Activated naive CD4-positive, alpha-beta T cell treated with anti-CD3 and anti-CD28 coated beads, Interleukin-2, amount 10 ng/mL, durations not matched to agents 7 days and 5 days (primary cell): ENCODE measurements at regions not wholly inside any gene's neighbourhood (a gene's known extent, or its start where the extent isn't known, plus 50 kb on each side); places are given as distances from the start of the nearest gene placed in this dataset.
A peak's percentile ranks its signal among the peaks of the same experiment; 100 is the strongest.

Experiments
- CTCF ChIA-PET: fragments of 350-600 bp; sonication (Branson Sonifier 250); formaldehyde crosslinking; loops from one replicate; lab custom pipeline; 2021; ENCODE audit warnings: antibody characterized with exemption; lab: Charles Lee
- DNase-seq: peaks from one replicate; pipeline ENCODE4 v3.0.0-alpha.2; 2020
- H3K27ac Mint-ChIP-seq: one replicate; pipeline ENCODE4 v1.8.0; 2021; ENCODE audit warnings: mild to moderate bottlenecking, moderate library complexity, mixed read lengths
- H3K27me3 Mint-ChIP-seq: one replicate; pipeline ENCODE4 v1.8.0; 2021; ENCODE audit warnings: mild to moderate bottlenecking, mixed read lengths
- H3K36me3 Mint-ChIP-seq: one replicate; pipeline ENCODE4 v1.8.0; 2021; ENCODE audit warnings: mixed read lengths
- H3K4me1 Mint-ChIP-seq: one replicate; pipeline ENCODE4 v1.8.0; 2021; ENCODE audit warnings: mixed read lengths
- H3K4me3 Mint-ChIP-seq: one replicate; pipeline ENCODE4 v1.8.0; 2021; ENCODE audit warnings: mild to moderate bottlenecking, moderate library complexity, mixed read lengths
- H3K9me3 Mint-ChIP-seq: one replicate; pipeline ENCODE4 v1.8.0; 2021; ENCODE audit warnings: mixed read lengths

GRCh38 chr18:37779220-37779619, 213.6 kb upstream of the CELF4 start:
- H3K9me3 Mint-ChIP-seq = no peaks in the 10 kb centered on the region
- no peaks in the 10 kb centered on the region for H3K27me3 Mint-ChIP-seq
- DNase-seq = no peak
- H3K4me1 Mint-ChIP-seq = no peaks in the 10 kb centered on the region
- CTCF ChIA-PET = interaction anchor here (0.8 to 1.2 kb wide), 2 partner anchors 10 to 16 kb away, joined by 3 to 4 read pairs; no protein-coding TSS in a partner anchor
- H3K4me3 Mint-ChIP-seq = no peak overlapping the region
- no peaks in the 10 kb centered on the region for H3K36me3 Mint-ChIP-seq
- H3K27ac Mint-ChIP-seq = no peak overlapping the region

GRCh38 chr18:37778417-37779165, 213.0 kb upstream of the CELF4 start:
- Mint-ChIP-seq H3K4me3 (no peak overlapping the region), H3K27ac (no peak overlapping the region), H3K9me3 (no peaks in the 10 kb centered on the region), H3K27me3 (no peaks in the 10 kb centered on the region), H3K36me3 (no peaks in the 10 kb centered on the region), H3K4me1 (no peaks in the 10 kb centered on the region)
- CTCF ChIA-PET = interaction anchor here (0.8 to 1.2 kb wide), 2 partner anchors 11 to 15 kb away, joined by 3 to 4 read pairs; no protein-coding TSS in a partner anchor
- DNase-seq = peak; percentile 58

GRCh38 chr18:37769826-37770225, 204.2 kb upstream of the CELF4 start:
- Mint-ChIP-seq H3K4me1 (no peaks in the 10 kb centered on the region), H3K27ac (no peak overlapping the region), H3K4me3 (no peak overlapping the region), H3K9me3 (no peaks in the 10 kb centered on the region), H3K36me3 (no peaks in the 10 kb centered on the region), H3K27me3 (no peaks in the 10 kb centered on the region)
- DNase-seq = no peak
- CTCF ChIA-PET = no interaction called here

GRCh38 chr18:37764541-37765288, 199.1 kb upstream of the CELF4 start:
- CTCF ChIA-PET = no interaction called here
- H3K27ac Mint-ChIP-seq = no peak overlapping the region
- DNase-seq = no peak
- no peaks in the 10 kb centered on the region for H3K27me3 Mint-ChIP-seq
- H3K9me3 Mint-ChIP-seq = no peaks in the 10 kb centered on the region
- no peaks in the 10 kb centered on the region for H3K4me1 Mint-ChIP-seq
- no peaks in the 10 kb centered on the region for H3K36me3 Mint-ChIP-seq
- H3K4me3 Mint-ChIP-seq = no peak overlapping the region

GRCh38 chr18:37762076-37762621, 196.6 kb upstream of the CELF4 start:
- H3K4me1 Mint-ChIP-seq = no peaks in the 10 kb centered on the region
- H3K4me3 Mint-ChIP-seq = no peak overlapping the region
- no peaks in the 10 kb centered on the region for H3K27me3 Mint-ChIP-seq
- no peaks in the 10 kb centered on the region for H3K36me3 Mint-ChIP-seq
- no peak for DNase-seq
- no peak overlapping the region for H3K27ac Mint-ChIP-seq
- CTCF ChIA-PET = no interaction called here
- H3K9me3 Mint-ChIP-seq = no peaks in the 10 kb centered on the region

- Mint-ChIP-seq H3K27ac (no peak overlapping the region), H3K4me3 (no peak overlapping the region), H3K36me3 (no peaks in the 10 kb centered on the region), H3K9me3 (no peaks in the 10 kb centered on the region), H3K4me1 (no peaks in the 10 kb centered on the region), H3K27me3 (no peaks in the 10 kb centered on the region)
- CTCF ChIA-PET = no interaction called here
- no peak for DNase-seq
These were observed 188.5 kb upstream of the CELF4 start for GRCh38 chr18:37754141-37754540.

GRCh38 chr18:37742436-37742835, 176.8 kb upstream of the CELF4 start:
- Mint-ChIP-seq H3K27ac (no peak overlapping the region), H3K9me3 (no peaks in the 10 kb centered on the region), H3K27me3 (no peaks in the 10 kb centered on the region), H3K4me1 (no peaks in the 10 kb centered on the region), H3K36me3 (no peaks in the 10 kb centered on the region), H3K4me3 (no peak overlapping the region)
- no peak for DNase-seq
- CTCF ChIA-PET = no interaction called here

GRCh38 chr18:37741032-37741623, 175.5 kb upstream of the CELF4 start:
- no peaks in the 10 kb centered on the region for H3K4me1 Mint-ChIP-seq

GRCh38 chr18:37734406-37734805, 168.8 kb upstream of the CELF4 start:
- Mint-ChIP-seq H3K36me3 (no peaks in the 10 kb centered on the region), H3K9me3 (no peaks in the 10 kb centered on the region), H3K27me3 (no peaks in the 10 kb centered on the region), H3K4me1 (no peaks in the 10 kb centered on the region), H3K4me3 (no peak overlapping the region), H3K27ac (no peak overlapping the region)
- DNase-seq = no peak
- CTCF ChIA-PET = no interaction called here

More at GRCh38 chr18:37741032-37741623, 175.5 kb upstream of the CELF4 start:
- DNase-seq = no peak
- no peaks in the 10 kb centered on the region for H3K27me3 Mint-ChIP-seq
- no peak overlapping the region for H3K27ac Mint-ChIP-seq
- no peaks in the 10 kb centered on the region for H3K36me3 Mint-ChIP-seq
- H3K4me3 Mint-ChIP-seq = no peak overlapping the region
- CTCF ChIA-PET = no interaction called here
- H3K9me3 Mint-ChIP-seq = no peaks in the 10 kb centered on the region

GRCh38 chr18:37729716-37730115, 164.1 kb upstream of the CELF4 start:
- Mint-ChIP-seq H3K4me1 (no peaks in the 10 kb centered on the region), H3K4me3 (no peak overlapping the region), H3K27me3 (no peaks in the 10 kb centered on the region), H3K9me3 (no peaks in the 10 kb centered on the region), H3K36me3 (no peaks in the 10 kb centered on the region), H3K27ac (no peak overlapping the region)
- CTCF ChIA-PET = no interaction called here
- no peak for DNase-seq

GRCh38 chr18:37724206-37724605, 158.6 kb upstream of the CELF4 start:
- CTCF ChIA-PET = no interaction called here
- Mint-ChIP-seq H3K9me3 (peaks cover 3% of the 10 kb centered on the region), H3K27me3 (no peaks in the 10 kb centered on the region), H3K4me1 (no peaks in the 10 kb centered on the region), H3K27ac (no peak overlapping the region), H3K4me3 (no peak overlapping the region), H3K36me3 (no peaks in the 10 kb centered on the region)
- no peak for DNase-seq

- no peak overlapping the region for H3K27ac Mint-ChIP-seq
- DNase-seq = no peak
- H3K36me3 Mint-ChIP-seq = no peaks in the 10 kb centered on the region
- H3K9me3 Mint-ChIP-seq = peaks cover 3% of the 10 kb centered on the region
- H3K4me3 Mint-ChIP-seq = no peak overlapping the region
- H3K4me1 Mint-ChIP-seq = no peaks in the 10 kb centered on the region
- CTCF ChIA-PET = no interaction called here
- no peaks in the 10 kb centered on the region for H3K27me3 Mint-ChIP-seq
These were observed 156.2 kb upstream of the CELF4 start for GRCh38 chr18:37721544-37722522.

GRCh38 chr18:37720663-37721062, 155.1 kb upstream of the CELF4 start:
- Mint-ChIP-seq H3K27ac (no peak overlapping the region), H3K27me3 (no peaks in the 10 kb centered on the region), H3K36me3 (no peaks in the 10 kb centered on the region), H3K9me3 (peaks cover 3% of the 10 kb centered on the region), H3K4me1 (no peaks in the 10 kb centered on the region), H3K4me3 (no peak overlapping the region)
- CTCF ChIA-PET = no interaction called here
- no peak for DNase-seq
